Osteocyte (in vitro differentiated cells): ENCODE measurements at regions not wholly inside any gene's neighbourhood (a gene's known extent, or its start where the extent isn't known, plus 50 kb on each side); places are given as distances from the start of the nearest gene placed in this dataset.

Experiments
- DNase-seq: peaks from one replicate; pipeline ENCODE4 v3.0.0; 2021; ENCODE audit warnings: mixed read lengths; ENCODE audit not compliant: unreplicated experiment; ENCODE audit errors: extremely low spot score
- H3K27ac Mint-ChIP-seq: one replicate; pipeline ENCODE4 v1.8.0; 2021; ENCODE audit warnings: mild to moderate bottlenecking, mixed read lengths; ENCODE audit not compliant: unreplicated experiment
- H3K27me3 Mint-ChIP-seq: one replicate; pipeline ENCODE4 v1.8.0; 2021; ENCODE audit warnings: mixed read lengths; ENCODE audit not compliant: unreplicated experiment
- H3K36me3 Mint-ChIP-seq: one replicate; pipeline ENCODE4 v1.8.0; 2021; ENCODE audit warnings: mixed read lengths; ENCODE audit not compliant: unreplicated experiment
- H3K4me1 Mint-ChIP-seq: one replicate; pipeline ENCODE4 v1.8.0; 2021; ENCODE audit warnings: mixed read lengths; ENCODE audit not compliant: unreplicated experiment
- H3K4me3 Mint-ChIP-seq: one replicate; pipeline ENCODE4 v1.8.0; 2021; ENCODE audit warnings: mild to moderate bottlenecking, moderate library complexity, mixed read lengths; ENCODE audit not compliant: unreplicated experiment
- H3K9me3 Mint-ChIP-seq: one replicate; pipeline ENCODE4 v1.8.0; 2021; ENCODE audit warnings: mixed read lengths; ENCODE audit not compliant: unreplicated experiment
- TF ChIP-seq, protein P1 (sequence below): fragments of 200-600 bp; sonication (generic); IDR thresholded peaks from 2 replicates; pipeline ENCODE4 v1.5.0; 2021; ENCODE audit warnings: antibody characterized with exemption, mild to moderate bottlenecking, moderate library complexity

DNA sequence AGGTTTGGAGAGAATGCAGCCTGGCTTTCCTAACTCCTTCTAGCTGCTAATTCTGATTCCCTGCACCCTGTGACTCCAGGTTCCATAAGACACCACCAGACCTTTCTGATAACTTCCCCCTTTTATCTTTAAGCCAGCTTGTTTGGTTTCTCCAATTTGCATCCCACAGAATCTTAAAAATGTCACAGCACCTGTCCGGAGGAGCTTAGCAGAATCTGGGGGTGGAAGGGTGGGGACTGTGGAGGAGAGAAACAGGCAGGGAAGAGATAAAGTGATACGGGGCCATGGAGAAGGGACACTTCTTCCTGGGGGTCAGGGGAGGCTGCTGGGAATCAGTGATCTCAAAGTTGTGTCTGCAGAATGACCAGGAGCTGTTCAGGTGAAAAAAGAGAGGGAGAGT lies 59.4 kb downstream of the FOXL1 start:
- Mint-ChIP-seq H3K27ac (no peak overlapping the region), H3K4me1 (peaks cover 13% of the 10 kb centered on the region), H3K4me3 (no peak overlapping the region), H3K9me3 (no peaks in the 10 kb centered on the region), H3K36me3 (no peaks in the 10 kb centered on the region), H3K27me3 (no peaks in the 10 kb centered on the region)
- no peak for DNase-seq
- TF ChIP-seq, protein P1, sequence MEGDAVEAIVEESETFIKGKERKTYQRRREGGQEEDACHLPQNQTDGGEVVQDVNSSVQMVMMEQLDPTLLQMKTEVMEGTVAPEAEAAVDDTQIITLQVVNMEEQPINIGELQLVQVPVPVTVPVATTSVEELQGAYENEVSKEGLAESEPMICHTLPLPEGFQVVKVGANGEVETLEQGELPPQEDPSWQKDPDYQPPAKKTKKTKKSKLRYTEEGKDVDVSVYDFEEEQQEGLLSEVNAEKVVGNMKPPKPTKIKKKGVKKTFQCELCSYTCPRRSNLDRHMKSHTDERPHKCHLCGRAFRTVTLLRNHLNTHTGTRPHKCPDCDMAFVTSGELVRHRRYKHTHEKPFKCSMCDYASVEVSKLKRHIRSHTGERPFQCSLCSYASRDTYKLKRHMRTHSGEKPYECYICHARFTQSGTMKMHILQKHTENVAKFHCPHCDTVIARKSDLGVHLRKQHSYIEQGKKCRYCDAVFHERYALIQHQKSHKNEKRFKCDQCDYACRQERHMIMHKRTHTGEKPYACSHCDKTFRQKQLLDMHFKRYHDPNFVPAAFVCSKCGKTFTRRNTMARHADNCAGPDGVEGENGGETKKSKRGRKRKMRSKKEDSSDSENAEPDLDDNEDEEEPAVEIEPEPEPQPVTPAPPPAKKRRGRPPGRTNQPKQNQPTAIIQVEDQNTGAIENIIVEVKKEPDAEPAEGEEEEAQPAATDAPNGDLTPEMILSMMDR = no peak

DNA sequence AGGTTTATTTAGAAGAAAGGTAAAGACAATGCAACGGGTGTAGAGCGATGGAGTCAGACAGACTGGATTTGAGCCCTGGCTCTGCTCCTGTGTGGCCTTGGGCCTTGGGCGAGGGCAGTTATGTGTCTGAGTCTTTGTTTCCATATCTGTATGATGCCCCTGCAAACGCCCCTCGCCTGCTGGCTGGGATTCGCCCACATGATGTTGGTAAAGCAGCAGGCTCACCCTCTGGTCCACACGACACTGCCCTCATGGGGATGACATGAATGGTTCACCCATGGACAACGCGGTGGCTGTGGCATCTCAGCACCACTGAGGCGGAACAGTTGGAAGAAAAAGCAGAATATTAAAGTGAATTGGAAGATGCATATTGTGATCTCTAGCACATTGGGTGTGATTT lies 60.3 kb downstream of the FOXL1 start:
- no peaks in the 10 kb centered on the region for H3K9me3 Mint-ChIP-seq
- no peak overlapping the region for H3K27ac Mint-ChIP-seq
- no peaks in the 10 kb centered on the region for H3K27me3 Mint-ChIP-seq
- no peaks in the 10 kb centered on the region for H3K36me3 Mint-ChIP-seq
- H3K4me3 Mint-ChIP-seq = no peak overlapping the region
- peaks cover 11% of the 10 kb centered on the region for H3K4me1 Mint-ChIP-seq
- DNase-seq = no peak
- TF ChIP-seq, protein P1 = no peak

DNA sequence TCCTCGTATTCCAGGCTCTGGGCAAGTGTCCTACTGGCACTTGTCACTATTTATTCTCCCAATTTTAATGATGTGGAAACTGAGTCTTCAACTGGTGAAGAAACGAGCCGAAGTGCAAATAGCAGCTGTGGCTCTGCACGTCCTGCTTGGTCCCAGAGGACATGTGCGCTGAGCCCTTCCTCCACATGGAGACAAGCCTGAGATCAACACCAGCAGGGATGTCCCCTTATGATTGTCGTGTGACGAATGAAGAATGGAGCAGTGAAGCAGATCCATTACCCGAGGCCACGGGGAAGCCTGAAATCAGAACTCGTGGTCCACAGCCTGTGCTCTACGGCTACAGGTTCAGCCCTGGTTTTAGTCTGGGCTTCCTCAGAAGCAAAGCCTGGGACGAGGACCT lies 61.0 kb downstream of the FOXL1 start:
- no peaks in the 10 kb centered on the region for H3K36me3 Mint-ChIP-seq
- H3K27me3 Mint-ChIP-seq = no peaks in the 10 kb centered on the region
- TF ChIP-seq, protein P1 = no peak
- no peak overlapping the region for H3K27ac Mint-ChIP-seq
- H3K9me3 Mint-ChIP-seq = no peaks in the 10 kb centered on the region
- H3K4me1 Mint-ChIP-seq = peaks cover 11% of the 10 kb centered on the region
- DNase-seq = no peak
- H3K4me3 Mint-ChIP-seq = no peak overlapping the region

DNA sequence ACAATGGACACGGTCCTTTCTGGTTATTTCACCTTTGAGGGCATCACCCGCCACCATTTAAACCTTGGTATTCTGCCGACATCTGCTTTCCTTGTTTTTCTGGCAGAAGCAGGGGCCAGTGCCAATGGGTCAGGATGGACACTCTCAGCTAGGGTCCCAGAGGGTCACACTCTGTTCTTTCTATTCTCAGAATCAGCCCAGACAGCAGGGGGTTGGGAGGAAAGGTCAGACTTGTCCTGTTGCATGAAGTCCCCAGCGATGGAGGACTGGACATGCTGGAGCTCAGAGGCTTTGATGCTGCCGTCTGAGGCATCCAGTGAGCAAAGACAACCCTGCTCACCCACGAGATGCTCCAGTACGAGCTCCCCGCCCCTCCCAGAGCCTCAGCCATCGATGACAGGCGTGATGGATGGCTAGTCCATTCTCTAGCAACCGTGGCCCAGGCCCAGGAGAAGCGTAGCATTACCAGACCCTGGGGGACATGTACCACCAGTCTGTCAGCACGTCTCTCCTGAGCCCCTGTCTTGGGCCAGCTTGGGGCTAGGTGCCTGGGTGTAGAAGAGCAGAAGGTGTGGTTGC lies 62.0 kb downstream of the FOXL1 start:
- DNase-seq = no peak
- no peaks in the 10 kb centered on the region for H3K9me3 Mint-ChIP-seq
- no peaks in the 10 kb centered on the region for H3K36me3 Mint-ChIP-seq
- peaks cover 5% of the 10 kb centered on the region for H3K4me1 Mint-ChIP-seq
- TF ChIP-seq, protein P1 = no peak
- H3K4me3 Mint-ChIP-seq = no peak overlapping the region
- no peak overlapping the region for H3K27ac Mint-ChIP-seq
- H3K27me3 Mint-ChIP-seq = no peaks in the 10 kb centered on the region

DNA sequence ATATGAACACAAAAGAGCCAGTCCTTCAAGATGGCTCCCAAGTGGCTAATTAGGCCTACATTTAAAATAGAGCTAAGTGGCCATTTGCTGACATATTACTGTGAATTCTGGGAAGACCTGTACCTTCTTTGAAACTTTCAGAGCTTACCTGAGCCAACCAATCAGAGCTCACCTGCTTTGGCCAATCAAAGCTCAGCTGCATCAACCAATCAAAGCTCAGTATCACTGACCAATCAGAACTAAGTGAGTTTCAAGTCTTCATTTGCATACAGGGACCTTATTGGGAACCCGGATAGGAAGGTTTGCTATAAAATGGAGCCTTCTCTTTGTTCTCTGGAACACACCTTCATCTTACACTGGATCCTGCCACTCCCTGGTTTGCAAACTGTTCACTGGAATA lies 63.7 kb downstream of the FOXL1 start:
- DNase-seq = no peak
- no peaks in the 10 kb centered on the region for H3K4me1 Mint-ChIP-seq
- H3K9me3 Mint-ChIP-seq = no peaks in the 10 kb centered on the region
- H3K4me3 Mint-ChIP-seq = no peak overlapping the region
- no peaks in the 10 kb centered on the region for H3K27me3 Mint-ChIP-seq
- TF ChIP-seq, protein P1 = no peak
- peaks cover 4% of the 10 kb centered on the region for H3K36me3 Mint-ChIP-seq
- H3K27ac Mint-ChIP-seq = no peak overlapping the region
